HG03064 (cell line): ENCODE measurements at regions not wholly inside any gene's neighbourhood (a gene's known extent, or its start where the extent isn't known, plus 50 kb on each side); places are given as distances from the start of the nearest gene placed in this dataset.
"Not testable (repeated sequence)": the region's sequence is repeated elsewhere in the genome, so short reads cannot be mapped to it uniquely, and the experiment has no call there.

ENCODE experiments used
- ATAC-seq: cut with Tn5 transposase; IDR thresholded peaks from one replicate; pipeline ENCODE4 v1.9.1; 2021; ENCODE audit warnings: low read depth; ENCODE audit not compliant: unreplicated experiment

GRCh38 chr3:20527368-20527767 lies 341.4 kb upstream of the SGO1 start:
- no peak for ATAC-seq

DNA sequence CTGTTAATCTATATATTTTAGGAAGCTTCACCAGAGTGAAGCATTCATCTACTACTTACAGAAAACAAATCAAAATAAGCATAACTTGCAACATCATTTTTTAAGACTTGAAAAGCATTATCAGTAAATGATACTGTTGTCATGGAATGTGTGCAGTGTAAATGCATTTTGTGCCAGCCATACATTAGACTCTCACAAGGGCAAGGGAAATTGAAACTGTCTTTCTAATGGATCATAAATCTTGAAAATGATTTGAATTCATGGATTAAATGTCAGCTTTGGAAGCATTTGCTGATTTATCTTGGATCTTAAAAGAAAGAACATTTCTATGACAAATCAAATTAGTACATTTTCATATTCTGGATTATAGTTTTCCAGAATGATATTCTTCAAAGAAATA lies 338.3 kb upstream of the SGO1 start:
- ATAC-seq = no peak

DNA sequence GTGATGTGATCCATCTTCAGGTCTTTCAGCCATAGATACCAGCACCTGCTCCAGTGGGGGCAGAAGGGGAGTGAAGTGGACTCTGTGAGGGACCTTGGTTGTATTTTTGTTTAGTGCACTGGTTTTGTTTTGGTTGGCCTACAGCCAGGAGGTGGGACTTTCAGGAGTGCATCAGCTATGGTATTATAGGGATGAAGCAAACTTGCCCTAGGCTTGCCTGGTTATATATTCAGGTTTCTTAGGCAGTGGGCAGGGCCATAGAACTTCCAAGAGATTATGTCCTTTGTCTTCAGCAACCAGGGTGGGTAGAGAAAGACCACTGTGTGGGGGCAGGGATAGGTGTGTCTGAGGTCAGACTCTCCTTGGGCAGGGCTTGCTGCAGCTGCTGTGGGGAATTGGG lies 337.3 kb upstream of the SGO1 start:
- no peak for ATAC-seq

GRCh38 chr3:20517316-20517715 lies 331.3 kb upstream of the SGO1 start:
- ATAC-seq = not testable (repeated sequence)

DNA sequence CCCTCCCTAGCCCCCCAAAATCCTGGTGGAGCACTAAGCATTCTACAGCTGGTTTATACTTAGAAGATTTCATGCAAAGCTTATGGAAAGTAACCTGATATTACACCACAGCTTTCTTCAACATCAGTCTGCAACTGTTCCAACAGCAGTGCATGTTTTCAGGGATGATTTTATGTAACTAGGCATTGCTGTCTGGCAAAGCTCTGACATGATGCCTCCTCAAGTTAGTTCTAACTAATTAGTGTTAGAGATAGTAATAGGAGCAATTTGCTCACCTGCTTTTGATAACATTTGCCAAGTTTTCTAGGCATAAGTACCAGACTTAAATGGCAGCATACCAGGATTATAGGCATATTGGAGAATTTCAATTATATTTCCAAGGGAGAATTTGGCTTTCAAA lies 330.3 kb upstream of the SGO1 start:
- ATAC-seq = no peak

GRCh38 chr3:20515834-20516233 lies 329.8 kb upstream of the SGO1 start:
- no peak for ATAC-seq

- ATAC-seq = peak; percentile 75
Measured at GRCh38 chr3:20511863-20512505, 326.0 kb upstream of the SGO1 start.

GRCh38 chr3:20510396-20510795 lies 324.4 kb upstream of the SGO1 start:
- ATAC-seq = no peak

DNA sequence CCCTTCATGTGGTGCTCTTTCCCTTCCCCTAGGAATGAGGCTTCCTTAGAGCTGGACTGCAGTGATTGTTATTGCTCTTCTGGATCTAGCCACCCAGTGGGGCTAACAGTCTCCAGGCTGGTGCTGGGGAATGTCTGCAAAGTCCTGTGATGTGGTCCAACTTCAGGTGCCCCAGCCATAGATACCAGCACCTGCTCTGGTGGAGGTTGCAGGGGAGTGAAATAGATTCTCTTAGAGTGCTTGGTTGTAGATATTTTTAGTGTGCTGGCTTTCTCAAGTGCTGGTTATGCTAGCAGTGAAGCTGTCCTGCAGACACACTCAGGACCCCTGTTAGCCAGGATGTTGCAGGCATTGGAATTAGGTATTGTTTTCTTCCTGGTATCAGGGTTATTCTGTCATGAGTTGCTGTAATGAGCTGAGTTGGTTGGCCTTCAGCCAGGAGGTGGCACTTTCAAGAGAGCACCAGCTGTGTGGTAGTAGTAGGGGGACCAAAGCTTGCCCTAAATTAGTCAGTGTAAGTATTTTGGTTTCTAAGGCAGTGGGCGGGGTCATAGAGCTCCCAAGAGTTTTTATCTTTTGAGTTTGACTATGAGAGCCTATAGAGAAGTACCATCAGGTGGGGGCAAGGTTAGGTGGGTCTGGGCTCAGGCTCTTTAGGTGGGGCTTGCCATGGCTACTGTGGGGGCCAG lies 317.5 kb upstream of the SGO1 start:
- no peak for ATAC-seq

DNA sequence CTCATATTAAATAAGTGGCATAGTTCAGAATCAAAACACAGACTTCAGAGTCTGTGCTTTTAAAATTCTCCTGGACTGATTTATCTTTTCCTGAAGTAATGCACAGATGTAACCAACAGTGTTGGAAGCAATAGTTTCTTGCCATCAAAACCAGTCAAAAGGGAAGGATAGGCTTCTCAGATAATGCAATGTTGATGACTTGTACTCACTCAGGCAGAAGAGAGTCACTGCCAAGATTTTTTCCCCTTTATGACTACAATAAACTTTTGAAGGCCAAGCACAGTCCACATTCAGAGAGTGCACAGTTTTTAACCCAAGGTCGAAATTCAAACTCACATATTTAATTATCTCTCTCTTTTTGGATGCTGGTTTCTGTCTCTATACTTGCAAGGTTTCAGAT lies 305.0 kb upstream of the SGO1 start:
- ATAC-seq = no peak

- ATAC-seq = no peak
Measured at GRCh38 chr3:20488151-20488550, 302.1 kb upstream of the SGO1 start.

DNA sequence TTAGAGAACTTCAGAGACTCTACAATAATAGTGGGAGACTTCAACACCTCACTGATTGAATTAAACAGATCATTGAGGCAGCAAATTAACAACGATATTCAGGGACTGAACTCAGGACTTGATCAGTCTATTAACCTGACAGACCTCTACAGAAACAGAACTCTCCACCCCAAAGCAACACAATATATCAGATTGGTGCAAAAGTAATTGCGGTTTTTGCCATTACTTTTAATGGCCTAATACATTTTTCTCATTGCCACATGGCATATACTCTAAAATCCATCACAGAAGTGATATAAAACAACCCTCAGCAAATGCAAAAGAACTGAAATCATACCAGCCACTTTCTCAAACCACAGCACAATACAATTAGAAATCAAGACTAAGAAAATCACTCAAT lies 298.1 kb upstream of the SGO1 start:
- ATAC-seq = no peak

GRCh38 chr3:20482350-20482749 lies 296.3 kb upstream of the SGO1 start:
- ATAC-seq = no peak

DNA sequence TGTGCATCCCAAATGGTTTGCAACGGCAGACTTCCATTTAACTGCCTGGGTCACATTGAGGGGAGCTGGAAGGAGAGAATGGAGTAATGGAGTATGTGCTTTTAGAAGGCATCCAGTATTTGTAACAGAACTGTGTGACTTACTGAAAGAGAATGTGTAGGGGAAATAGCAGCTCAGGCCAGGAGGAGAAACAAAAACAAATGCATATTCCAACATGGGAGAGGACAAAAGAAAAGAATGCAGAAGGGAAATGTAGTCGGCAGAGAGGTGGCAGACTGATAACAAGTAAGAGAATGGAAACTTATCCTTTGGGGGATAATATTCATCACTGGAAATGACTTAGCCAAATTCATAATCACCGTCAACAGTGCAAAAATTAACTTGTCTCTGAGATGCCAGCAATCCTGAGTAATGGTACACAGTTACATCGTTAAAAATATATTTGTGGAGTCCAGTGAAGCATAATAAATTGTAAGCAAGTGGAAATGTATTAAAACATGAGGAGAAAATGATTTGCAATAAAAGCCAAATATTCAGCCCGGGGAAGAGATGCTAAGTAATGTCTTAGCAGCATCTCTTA lies 294.9 kb upstream of the SGO1 start:
- no peak for ATAC-seq

- ATAC-seq = no peak
Measured at GRCh38 chr3:20478436-20478835, 292.4 kb upstream of the SGO1 start.

DNA sequence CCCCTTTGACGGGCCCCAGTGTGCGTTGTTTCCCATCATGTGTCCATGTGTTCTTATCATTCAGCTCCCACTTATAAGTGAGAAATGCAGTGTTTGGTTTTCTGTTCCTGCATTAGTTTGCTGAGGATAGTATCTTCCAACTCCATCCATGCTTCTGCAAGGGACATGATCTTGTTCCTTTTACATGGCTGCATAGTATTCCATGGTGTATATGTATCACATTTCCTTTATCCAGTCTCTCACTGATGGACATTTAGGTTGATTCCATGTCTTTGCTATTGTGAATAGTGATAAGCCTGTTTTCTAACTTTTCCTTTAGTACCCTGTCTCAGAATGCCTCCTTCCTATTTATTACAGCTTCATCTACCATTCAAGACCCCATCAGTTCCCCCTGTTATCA lies 278.2 kb upstream of the SGO1 start:
- not testable (repeated sequence) for ATAC-seq

- ATAC-seq = no peak
Measured at GRCh38 chr3:20462723-20463122, 276.7 kb upstream of the SGO1 start.

DNA sequence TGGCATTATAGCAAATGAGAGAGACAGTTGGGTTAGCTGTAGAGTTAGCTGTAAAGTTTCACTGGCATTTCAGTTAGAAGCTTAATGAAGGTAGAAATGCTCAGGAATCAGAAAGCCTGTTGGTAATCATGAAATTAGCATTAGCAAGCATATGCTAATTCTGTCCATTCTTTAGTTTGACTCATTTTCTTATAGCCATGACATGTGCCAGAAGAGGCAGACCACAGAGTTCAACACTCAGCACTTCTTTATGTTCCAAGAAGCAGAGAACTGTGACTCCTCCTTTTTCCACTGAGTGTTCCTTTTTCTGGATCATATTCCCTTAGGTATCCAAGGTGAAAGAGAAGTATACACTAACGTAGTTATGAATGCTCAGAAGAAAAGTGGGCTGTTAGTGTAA lies 276.2 kb upstream of the SGO1 start:
- ATAC-seq = no peak

GRCh38 chr3:20458994-20459716 lies 273.1 kb upstream of the SGO1 start:
- no peak for ATAC-seq

DNA sequence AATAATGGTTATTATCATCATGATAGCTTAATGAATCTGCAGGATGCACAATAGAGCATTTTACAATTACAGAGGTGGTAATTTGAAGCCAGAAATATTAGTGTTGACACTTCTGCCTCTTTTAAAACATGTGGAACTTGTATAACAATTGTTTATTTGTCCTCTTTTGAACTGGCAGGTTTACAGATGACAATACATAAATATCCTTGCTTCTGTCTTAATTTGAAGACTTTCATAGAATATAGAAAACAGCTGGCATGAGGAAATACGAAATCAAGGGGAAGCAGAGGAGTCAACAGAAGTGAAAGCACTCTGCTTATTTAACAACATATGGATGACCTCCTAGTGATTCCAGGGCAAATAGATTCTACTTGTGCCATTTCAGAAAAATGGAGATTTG lies 270.5 kb upstream of the SGO1 start:
- no peak for ATAC-seq

GRCh38 chr3:20451170-20451569 lies 265.2 kb upstream of the SGO1 start:
- ATAC-seq = no peak

GRCh38 chr3:20450611-20451010 lies 264.6 kb upstream of the SGO1 start:
- no peak for ATAC-seq
